Mesothelial cell of epicardium (in vitro differentiated cells): ENCODE measurements at regions not wholly inside any gene's neighbourhood (a gene's known extent, or its start where the extent isn't known, plus 50 kb on each side); places are given as distances from the start of the nearest gene placed in this dataset.
"Not testable (repeated sequence)": the region's sequence is repeated elsewhere in the genome, so short reads cannot be mapped to it uniquely, and the experiment has no call there.

Experiments
- DNase-seq, 2 experiments: peaks; one replicate each; pipeline ENCODE4 v3.0.0; 2021; ENCODE audit warnings: low spot score in 2 of 2; ENCODE audit not compliant: unreplicated experiment in 2 of 2
- H3K27ac Mint-ChIP-seq: 2 replicates; pipeline ENCODE4 v1.8.0; 2021; ENCODE audit warnings: mixed read lengths
- H3K27me3 Mint-ChIP-seq: 2 replicates; pipeline ENCODE4 v1.8.0; 2021; ENCODE audit warnings: low read depth, mixed read lengths
- H3K36me3 Mint-ChIP-seq: 2 replicates; pipeline ENCODE4 v1.8.0; 2021; ENCODE audit warnings: mixed read lengths
- H3K4me1 Mint-ChIP-seq: 2 replicates; pipeline ENCODE4 v1.8.0; 2021; ENCODE audit warnings: mixed read lengths
- H3K4me3 Mint-ChIP-seq: 2 replicates; pipeline ENCODE4 v1.8.0; 2021; ENCODE audit warnings: mild to moderate bottlenecking, moderate library complexity, mixed read lengths
- H3K9me3 Mint-ChIP-seq: 2 replicates; pipeline ENCODE4 v1.8.0; 2021; ENCODE audit warnings: mixed read lengths
- CTCF ChIP-seq: fragments of 200-600 bp; sonication (generic); IDR thresholded peaks from one replicate; pipeline ENCODE4 v1.5.0; 2021; ENCODE audit warnings: antibody characterized with exemption; ENCODE audit not compliant: unreplicated experiment

DNA sequence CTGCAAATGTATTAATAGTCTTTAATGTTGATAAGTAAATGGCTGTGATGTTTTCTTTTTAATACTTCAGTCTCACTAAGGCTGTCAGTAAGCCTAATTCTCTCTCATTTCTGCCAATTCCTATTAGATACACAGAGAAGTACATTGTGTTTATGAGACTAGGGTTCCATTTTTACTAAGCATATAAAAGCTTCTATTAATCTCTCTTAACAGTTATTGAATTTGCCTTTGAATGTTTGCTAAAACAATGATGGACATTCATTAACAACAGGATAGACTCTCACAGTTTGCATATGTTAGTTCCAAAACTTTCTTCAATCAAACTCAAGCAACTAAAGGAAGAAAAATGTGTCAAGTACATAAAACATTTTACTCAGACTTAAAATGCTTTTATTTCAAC lies 659.3 kb downstream of the TLE1 start:
- Mint-ChIP-seq H3K36me3 (no peaks in the 10 kb centered on the region), H3K4me1 (peaks cover 31% of the 10 kb centered on the region), H3K9me3 (no peaks in the 10 kb centered on the region), H3K27me3 (no peaks in the 10 kb centered on the region), H3K27ac (no peak overlapping the region), H3K4me3 (no peak overlapping the region)
- TF ChIP-seq CTCF, result no peak
- no peak for DNase-seq

GRCh38 chr9:81028504-81028903 lies 660.8 kb downstream of the TLE1 start:
- H3K9me3 Mint-ChIP-seq, result no peaks in the 10 kb centered on the region
- H3K4me1 Mint-ChIP-seq, result peaks cover 17% of the 10 kb centered on the region
- no peak for DNase-seq
- no peak overlapping the region for H3K4me3 Mint-ChIP-seq
- no peaks in the 10 kb centered on the region for H3K36me3 Mint-ChIP-seq
- TF ChIP-seq CTCF, result no peak
- no peaks in the 10 kb centered on the region for H3K27me3 Mint-ChIP-seq
- H3K27ac Mint-ChIP-seq, result no peak overlapping the region

DNA sequence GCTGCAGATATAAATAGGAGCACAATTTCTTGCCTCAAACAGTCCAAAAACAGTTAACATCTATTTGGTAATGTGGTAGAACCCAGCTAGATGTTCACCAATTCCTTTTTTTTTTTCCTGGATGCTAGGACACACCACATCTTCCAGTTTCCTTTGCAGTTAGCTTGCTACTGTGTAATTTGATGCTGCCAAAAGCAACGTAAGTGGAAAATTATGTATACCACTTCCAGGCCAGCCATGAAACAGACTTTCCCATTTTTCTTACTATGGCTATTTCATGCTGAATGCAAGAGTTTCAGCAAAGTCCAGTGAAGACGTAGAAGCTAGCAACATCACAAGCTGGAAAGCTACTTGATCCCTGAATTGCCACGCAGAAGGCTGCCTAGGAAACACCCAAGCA lies 667.2 kb downstream of the TLE1 start:
- Mint-ChIP-seq H3K27ac (no peak overlapping the region), H3K9me3 (no peaks in the 10 kb centered on the region), H3K4me1 (no peaks in the 10 kb centered on the region), H3K36me3 (no peaks in the 10 kb centered on the region), H3K4me3 (no peak overlapping the region), H3K27me3 (no peaks in the 10 kb centered on the region)
- no peak for DNase-seq
- no peak for TF ChIP-seq CTCF

- not testable (repeated sequence) for H3K9me3 Mint-ChIP-seq, H3K27me3 Mint-ChIP-seq, H3K4me1 Mint-ChIP-seq, H3K27ac Mint-ChIP-seq, H3K36me3 Mint-ChIP-seq, DNase-seq, H3K4me3 Mint-ChIP-seq
Observed at GRCh38 chr9:81014945-81015344, 674.4 kb downstream of the TLE1 start.

- not testable (repeated sequence) for H3K27me3 Mint-ChIP-seq, DNase-seq, H3K27ac Mint-ChIP-seq, H3K4me1 Mint-ChIP-seq, H3K36me3 Mint-ChIP-seq, H3K4me3 Mint-ChIP-seq, H3K9me3 Mint-ChIP-seq
Observed at GRCh38 chr9:81013191-81013590, 676.2 kb downstream of the TLE1 start.

DNA sequence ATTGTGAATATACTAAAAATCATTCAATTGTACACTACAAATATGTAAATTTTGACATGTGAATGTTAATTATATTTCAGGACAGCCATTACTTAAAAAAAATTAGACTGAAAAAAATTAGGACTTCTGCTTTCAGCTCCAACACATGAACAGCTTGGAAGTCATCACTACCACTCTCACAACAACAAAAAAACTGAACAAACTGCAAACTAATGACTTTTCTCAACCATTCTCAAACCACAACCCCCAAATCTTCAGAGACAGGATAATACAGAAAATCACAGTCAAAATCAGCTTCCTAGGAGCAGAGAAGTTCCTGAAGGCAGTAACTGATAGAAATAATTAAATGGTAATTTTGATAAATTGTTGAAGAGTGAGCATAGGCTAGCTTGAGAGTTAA lies 686.4 kb downstream of the TLE1 start:
- H3K27me3 Mint-ChIP-seq, result peaks cover 2% of the 10 kb centered on the region
- DNase-seq, result no peak
- H3K4me1 Mint-ChIP-seq, result peaks cover 9% of the 10 kb centered on the region

More for the DNA sequence above, 686.4 kb downstream of the TLE1 start:
- H3K4me3 Mint-ChIP-seq, result no peak overlapping the region
- no peak overlapping the region for H3K27ac Mint-ChIP-seq
- H3K36me3 Mint-ChIP-seq, result no peaks in the 10 kb centered on the region
- H3K9me3 Mint-ChIP-seq, result peaks cover 28% of the 10 kb centered on the region
- TF ChIP-seq CTCF, result no peak
